ENCODE measurements at regions not wholly inside any gene's neighbourhood (a gene's known extent, or its start where the extent isn't known, plus 50 kb on each side); places are given as distances from the start of the nearest gene placed in this dataset.

DNA sequence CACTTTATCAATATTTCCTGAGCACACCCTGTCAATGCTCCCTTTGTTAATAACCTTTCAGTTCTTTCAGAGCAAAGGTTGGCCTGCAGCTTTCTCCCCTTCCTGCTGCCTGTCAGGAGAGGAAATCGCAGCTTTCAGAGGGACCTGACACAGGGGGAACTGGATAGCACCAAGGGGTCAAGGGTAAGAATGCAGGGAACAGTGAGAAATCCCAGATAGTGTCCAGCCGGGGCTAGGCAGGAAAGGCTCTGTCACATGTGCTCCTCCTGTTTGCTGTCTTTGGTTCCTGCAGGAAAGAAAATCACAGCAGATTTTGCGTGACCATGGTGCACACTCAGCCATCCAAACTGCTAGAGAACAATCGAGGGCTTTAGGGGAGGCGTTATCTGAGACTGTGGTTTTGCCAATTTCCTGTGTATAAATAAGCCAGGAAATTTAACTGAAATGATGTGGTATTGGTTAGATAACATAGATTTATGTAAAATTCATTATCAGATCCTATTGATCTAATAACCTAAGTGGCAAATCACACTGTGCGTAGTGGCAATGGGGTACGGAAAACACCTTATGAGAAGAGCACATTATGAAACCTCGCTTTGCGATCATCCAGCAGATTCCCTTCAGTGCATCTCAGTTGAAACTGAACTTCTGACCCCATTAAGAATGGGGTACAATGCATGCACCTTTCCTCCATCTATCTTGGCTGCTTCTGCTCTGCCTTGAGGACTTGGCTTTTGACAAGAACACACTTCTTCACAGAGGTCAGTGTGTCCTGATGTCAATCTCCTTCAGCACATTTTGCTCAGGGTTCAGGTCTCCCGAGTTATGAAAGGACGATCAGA lies 178.0 kb downstream of the ICOS start:
- TF ChIP-seq, protein P1, sequence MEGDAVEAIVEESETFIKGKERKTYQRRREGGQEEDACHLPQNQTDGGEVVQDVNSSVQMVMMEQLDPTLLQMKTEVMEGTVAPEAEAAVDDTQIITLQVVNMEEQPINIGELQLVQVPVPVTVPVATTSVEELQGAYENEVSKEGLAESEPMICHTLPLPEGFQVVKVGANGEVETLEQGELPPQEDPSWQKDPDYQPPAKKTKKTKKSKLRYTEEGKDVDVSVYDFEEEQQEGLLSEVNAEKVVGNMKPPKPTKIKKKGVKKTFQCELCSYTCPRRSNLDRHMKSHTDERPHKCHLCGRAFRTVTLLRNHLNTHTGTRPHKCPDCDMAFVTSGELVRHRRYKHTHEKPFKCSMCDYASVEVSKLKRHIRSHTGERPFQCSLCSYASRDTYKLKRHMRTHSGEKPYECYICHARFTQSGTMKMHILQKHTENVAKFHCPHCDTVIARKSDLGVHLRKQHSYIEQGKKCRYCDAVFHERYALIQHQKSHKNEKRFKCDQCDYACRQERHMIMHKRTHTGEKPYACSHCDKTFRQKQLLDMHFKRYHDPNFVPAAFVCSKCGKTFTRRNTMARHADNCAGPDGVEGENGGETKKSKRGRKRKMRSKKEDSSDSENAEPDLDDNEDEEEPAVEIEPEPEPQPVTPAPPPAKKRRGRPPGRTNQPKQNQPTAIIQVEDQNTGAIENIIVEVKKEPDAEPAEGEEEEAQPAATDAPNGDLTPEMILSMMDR (IDR thresholded peaks at IDR 0.05; ENCODE audit: low read length), result no peak
- TF ChIP-seq EZH2phosphoT487 (IDR thresholded peaks at IDR 0.05; ENCODE audit: low read length) (no peak), EZH2 (optimal IDR thresholded peaks at IDR 0.05; ENCODE audit: low read depth, low read length) (no peak)
- H3K4me1 ChIP-seq (ENCODE audit: low read length), result peaks cover 15% of the 10 kb centered on the region
- H3F3A ChIP-seq (ENCODE audit: insufficient read depth, low read length), result no peaks in the 10 kb centered on the region
- no peak for DNase-seq
- H2AFZ ChIP-seq (ENCODE audit: low read length), result no peak overlapping the region
- no peaks in the 10 kb centered on the region for H4K20me1 ChIP-seq (ENCODE audit: insufficient read depth, low read length)
- H3K36me3 ChIP-seq (replicated peaks; ENCODE audit: insufficient read depth, low read length), result no peaks in the 10 kb centered on the region
- no peak overlapping the region for H3K4me2 ChIP-seq (ENCODE audit: low read depth, low read length)
- H3K9ac ChIP-seq (ENCODE audit: low read length), result no peak overlapping the region
- no peaks in the 10 kb centered on the region for H3K9me3 ChIP-seq (replicated peaks; ENCODE audit: insufficient read depth, low read length)
- H3K79me2 ChIP-seq (ENCODE audit: low read length), result no peaks in the 10 kb centered on the region
- H3K4me3 ChIP-seq (ENCODE audit: low read length), result no peak overlapping the region
- no peaks in the 10 kb centered on the region for H3K9me2 ChIP-seq (replicated peaks; ENCODE audit: insufficient read depth, low read length)
- H3K27ac ChIP-seq (ENCODE audit: low read length), result no peak overlapping the region
- no peaks in the 10 kb centered on the region for H3K27me3 ChIP-seq (replicated peaks; ENCODE audit: insufficient read depth, low read length)

DNA sequence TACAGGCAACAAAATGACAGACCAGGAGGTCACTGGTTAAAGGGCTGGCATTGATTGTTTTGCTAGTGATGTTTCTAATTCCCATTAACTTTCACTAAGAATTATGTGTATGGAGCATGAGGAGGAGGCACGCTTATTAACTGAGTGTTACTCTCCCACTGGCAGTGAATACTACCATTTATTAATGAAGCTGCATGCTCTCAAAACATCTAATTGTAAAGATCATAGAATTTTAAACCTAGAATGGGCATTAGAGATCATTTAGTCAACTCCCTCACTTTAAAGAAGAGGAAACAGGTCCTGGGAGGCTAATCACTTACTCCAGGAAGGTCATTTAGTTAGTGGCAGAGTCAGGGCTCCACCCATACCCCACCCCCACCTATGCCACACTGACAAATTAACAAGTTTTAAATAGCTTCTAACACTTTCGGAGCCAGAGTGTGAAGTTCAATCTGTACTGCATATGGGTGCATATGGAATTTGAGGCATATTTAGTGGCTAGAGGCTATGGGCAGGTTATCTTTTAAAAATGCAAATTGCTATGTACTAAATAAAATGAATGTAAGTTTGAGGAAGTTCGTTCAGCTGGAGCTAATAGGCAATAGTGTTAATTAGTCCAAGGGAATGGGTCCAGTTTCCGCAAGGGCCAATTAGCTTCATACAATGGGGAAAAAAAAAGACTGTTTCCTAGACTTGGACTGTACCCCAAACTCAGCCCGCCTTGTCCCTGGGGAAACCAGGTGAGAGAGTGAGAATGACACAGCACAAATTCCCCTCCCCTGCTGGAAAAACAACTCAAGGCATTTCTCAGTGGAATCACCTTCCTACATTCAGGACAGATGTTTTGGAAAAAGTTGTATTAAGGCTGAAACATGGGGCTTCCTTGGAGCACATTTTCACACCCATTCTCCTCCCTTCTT lies 178.8 kb downstream of the ICOS start:
- no peaks in the 10 kb centered on the region for H3K9me2 ChIP-seq (replicated peaks; ENCODE audit: insufficient read depth, low read length)
- no peak overlapping the region for H3K27ac ChIP-seq (ENCODE audit: low read length)
- no peak for DNase-seq
- no peaks in the 10 kb centered on the region for H3F3A ChIP-seq (ENCODE audit: insufficient read depth, low read length)
- H3K27me3 ChIP-seq (replicated peaks; ENCODE audit: insufficient read depth, low read length), result no peaks in the 10 kb centered on the region
- no peaks in the 10 kb centered on the region for H3K9me3 ChIP-seq (replicated peaks; ENCODE audit: insufficient read depth, low read length)
- no peak overlapping the region for H3K9ac ChIP-seq (ENCODE audit: low read length)
- H3K4me3 ChIP-seq (ENCODE audit: low read length), result no peak overlapping the region
- no peaks in the 10 kb centered on the region for H4K20me1 ChIP-seq (ENCODE audit: insufficient read depth, low read length)
- no peak overlapping the region for H2AFZ ChIP-seq (ENCODE audit: low read length)
- H3K4me2 ChIP-seq (ENCODE audit: low read depth, low read length), result no peak overlapping the region
- H3K4me1 ChIP-seq (ENCODE audit: low read length), result peaks cover 10% of the 10 kb centered on the region
- TF ChIP-seq, protein P1 (IDR thresholded peaks at IDR 0.05; ENCODE audit: low read length), result no peak
- TF ChIP-seq EZH2 (optimal IDR thresholded peaks at IDR 0.05; ENCODE audit: low read depth, low read length) (no peak), EZH2phosphoT487 (IDR thresholded peaks at IDR 0.05; ENCODE audit: low read length) (no peak)
- H3K36me3 ChIP-seq (replicated peaks; ENCODE audit: insufficient read depth, low read length), result no peaks in the 10 kb centered on the region
- H3K79me2 ChIP-seq (ENCODE audit: low read length), result no peaks in the 10 kb centered on the region

DNA sequence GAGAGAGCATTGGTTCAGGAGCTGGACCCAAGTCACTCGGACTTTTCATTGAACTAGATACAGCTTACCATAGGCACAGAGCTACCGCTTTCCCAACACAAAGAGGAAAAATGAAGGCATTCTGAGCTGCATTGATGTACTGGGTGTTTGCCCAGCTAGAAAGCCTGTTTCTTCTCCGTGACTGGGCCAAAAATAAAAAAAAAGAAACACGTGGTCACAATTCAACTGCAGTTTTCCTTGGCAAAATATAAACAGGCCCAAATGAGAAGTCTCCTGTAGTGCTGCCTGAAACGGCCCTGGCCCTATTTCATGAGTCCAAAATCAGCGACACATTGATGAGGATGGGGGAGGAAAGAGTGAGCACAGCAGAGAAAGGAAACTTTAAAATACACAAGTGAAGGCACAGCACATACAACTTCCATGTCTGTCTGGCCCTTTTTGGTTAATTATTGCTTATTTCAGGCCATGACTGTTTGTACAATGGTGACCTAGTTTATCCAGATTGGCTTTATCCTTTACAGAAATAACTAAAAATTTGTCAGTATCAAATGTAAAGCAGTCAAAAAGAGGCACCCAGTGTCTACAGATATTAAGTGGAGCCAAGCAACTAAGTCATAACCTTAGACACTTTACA lies 179.7 kb downstream of the ICOS start:
- TF ChIP-seq EZH2 (optimal IDR thresholded peaks at IDR 0.05; ENCODE audit: low read depth, low read length) (no peak), EZH2phosphoT487 (IDR thresholded peaks at IDR 0.05; ENCODE audit: low read length) (no peak)
- TF ChIP-seq, protein P1 (IDR thresholded peaks at IDR 0.05; ENCODE audit: low read length), result no peak
- Histone ChIP-seq H3K27me3 (replicated peaks; ENCODE audit: insufficient read depth, low read length) (no peaks in the 10 kb centered on the region), H3K4me3 (ENCODE audit: low read length) (no peak overlapping the region), H3K4me1 (ENCODE audit: low read length) (peaks cover 3% of the 10 kb centered on the region; the same call in 1 of the 2 replicates), H3K9me2 (replicated peaks; ENCODE audit: insufficient read depth, low read length) (no peaks in the 10 kb centered on the region), H3K9ac (ENCODE audit: low read length) (no peak overlapping the region), H3K4me2 (ENCODE audit: low read depth, low read length) (no peak overlapping the region), H3F3A (ENCODE audit: insufficient read depth, low read length) (no peaks in the 10 kb centered on the region), H3K79me2 (ENCODE audit: low read length) (no peaks in the 10 kb centered on the region), H2AFZ (ENCODE audit: low read length) (no peak overlapping the region), H3K27ac (ENCODE audit: low read length) (no peak overlapping the region), H4K20me1 (ENCODE audit: insufficient read depth, low read length) (no peaks in the 10 kb centered on the region), H3K36me3 (replicated peaks; ENCODE audit: insufficient read depth, low read length) (no peaks in the 10 kb centered on the region), H3K9me3 (replicated peaks; ENCODE audit: insufficient read depth, low read length) (no peaks in the 10 kb centered on the region)
- no peak for DNase-seq
